ENCODE measurements at regions not wholly inside any gene's neighbourhood (a gene's known extent, or its start where the extent isn't known, plus 50 kb on each side); places are given as distances from the start of the nearest gene placed in this dataset.

DNA sequence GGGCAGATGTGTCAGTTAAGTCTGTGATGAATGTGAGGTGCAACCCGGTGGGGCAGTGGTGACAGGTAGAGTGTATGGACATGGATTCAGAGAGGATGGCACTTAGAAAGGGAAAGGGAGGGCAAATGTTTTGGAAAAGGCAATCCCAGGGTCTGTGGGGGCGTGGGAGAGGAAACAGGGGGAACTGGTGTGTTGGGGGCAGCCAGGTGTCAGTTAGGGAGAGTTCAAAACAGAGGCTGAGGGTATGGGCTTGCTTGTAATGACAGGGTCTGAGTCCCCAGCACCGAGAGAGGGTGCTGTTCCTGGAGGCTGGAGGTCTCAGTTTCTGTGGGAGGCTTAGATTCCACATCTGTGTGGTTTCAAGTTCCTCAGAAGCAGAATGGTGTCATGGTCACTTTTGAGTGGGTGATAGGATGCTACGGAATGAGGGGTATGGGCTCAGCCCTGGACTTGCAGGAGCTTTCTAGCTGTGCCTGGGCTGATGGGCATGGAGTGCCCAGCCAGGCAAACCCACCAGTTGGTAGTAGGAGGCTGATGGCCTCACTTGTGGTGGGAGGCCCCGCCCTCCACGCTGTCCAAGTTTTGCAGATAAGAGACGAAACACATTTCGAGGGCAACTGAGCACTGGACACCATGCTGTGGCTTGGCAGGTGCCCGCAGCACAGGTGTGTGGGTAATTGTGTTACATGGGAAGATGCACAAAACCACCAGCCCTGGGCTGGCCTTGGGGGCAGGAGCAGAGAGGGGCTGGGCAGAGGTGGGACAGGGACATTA is 209.4 kb downstream of the RPLP1 start:
- TF ChIP-seq, protein P1, sequence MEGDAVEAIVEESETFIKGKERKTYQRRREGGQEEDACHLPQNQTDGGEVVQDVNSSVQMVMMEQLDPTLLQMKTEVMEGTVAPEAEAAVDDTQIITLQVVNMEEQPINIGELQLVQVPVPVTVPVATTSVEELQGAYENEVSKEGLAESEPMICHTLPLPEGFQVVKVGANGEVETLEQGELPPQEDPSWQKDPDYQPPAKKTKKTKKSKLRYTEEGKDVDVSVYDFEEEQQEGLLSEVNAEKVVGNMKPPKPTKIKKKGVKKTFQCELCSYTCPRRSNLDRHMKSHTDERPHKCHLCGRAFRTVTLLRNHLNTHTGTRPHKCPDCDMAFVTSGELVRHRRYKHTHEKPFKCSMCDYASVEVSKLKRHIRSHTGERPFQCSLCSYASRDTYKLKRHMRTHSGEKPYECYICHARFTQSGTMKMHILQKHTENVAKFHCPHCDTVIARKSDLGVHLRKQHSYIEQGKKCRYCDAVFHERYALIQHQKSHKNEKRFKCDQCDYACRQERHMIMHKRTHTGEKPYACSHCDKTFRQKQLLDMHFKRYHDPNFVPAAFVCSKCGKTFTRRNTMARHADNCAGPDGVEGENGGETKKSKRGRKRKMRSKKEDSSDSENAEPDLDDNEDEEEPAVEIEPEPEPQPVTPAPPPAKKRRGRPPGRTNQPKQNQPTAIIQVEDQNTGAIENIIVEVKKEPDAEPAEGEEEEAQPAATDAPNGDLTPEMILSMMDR (IDR thresholded peaks at IDR 0.05; ENCODE audit: insufficient read depth, low read depth, low read length), result no peak
- no peak overlapping the region for H3K4me3 ChIP-seq (ENCODE audit: low read depth, low read length)
- no peak for DNase-seq (ENCODE audit: low read depth)

DNA sequence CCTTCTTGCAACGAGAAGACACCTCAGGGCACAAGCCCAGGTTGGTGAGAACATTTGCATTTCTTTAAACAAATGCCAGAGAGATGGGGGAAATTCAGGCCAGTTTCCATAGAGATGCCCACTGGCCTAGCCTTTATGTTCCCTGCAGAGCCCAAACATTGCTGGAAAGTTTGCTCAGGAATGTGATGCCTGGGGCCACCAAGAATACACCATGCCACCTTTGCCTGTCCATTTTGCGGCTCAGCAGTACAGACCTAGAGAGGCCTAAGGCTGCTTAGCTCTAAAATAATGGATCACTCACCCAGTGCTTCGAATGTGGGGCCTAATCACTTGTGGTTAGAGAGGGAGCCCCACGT is 210.0 kb downstream of the RPLP1 start:
- TF ChIP-seq, protein P1 (IDR thresholded peaks at IDR 0.05; ENCODE audit: insufficient read depth, low read depth, low read length), result no peak
- no peak overlapping the region for H3K4me3 ChIP-seq (ENCODE audit: low read depth, low read length)
- DNase-seq (ENCODE audit: low read depth), result no peak

DNA sequence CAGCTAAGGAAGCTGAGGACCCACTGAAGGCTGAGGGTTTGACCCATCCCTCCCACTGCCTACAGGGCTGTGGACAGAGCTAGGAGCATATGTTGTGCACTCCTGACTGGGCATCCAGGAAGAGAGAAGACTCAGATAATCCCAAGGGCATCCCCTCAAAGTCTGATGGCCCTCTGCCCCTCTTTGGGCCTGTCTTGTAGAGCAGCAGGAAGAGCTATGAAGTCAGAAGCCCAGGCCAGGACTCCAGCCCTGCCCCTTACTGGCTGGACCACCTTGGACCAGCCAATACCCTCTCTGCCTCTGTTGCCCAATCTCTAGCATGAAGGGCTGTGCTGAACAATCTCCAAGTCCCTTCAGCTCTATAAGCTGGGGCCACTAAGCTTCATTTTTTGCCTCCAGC is 210.8 kb downstream of the RPLP1 start:
- no peak for DNase-seq (ENCODE audit: low read depth)
- TF ChIP-seq, protein P1 (IDR thresholded peaks at IDR 0.05; ENCODE audit: insufficient read depth, low read depth, low read length), result no peak
- no peak overlapping the region for H3K4me3 ChIP-seq (ENCODE audit: low read depth, low read length)

DNA sequence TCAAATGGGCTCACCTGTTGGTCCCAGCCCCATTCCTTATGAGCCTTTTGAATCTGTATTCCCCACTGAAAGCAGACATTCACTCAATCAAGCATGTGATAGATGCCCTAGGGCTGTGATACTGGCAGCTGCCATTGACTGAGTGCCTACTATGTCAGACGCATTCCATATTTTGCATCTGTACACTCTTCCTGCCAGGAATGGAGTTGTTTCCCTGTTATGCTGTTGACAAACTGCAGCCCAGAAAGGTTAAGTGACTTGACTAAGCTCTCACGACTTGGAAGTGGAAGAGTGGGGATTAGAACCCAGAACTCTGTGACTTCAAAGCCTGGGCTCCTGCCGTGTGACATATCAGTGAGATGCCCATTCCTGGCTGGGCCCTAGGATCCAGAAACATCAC is 211.4 kb downstream of the RPLP1 start:
- no peak for DNase-seq (ENCODE audit: low read depth)
- TF ChIP-seq, protein P1 (IDR thresholded peaks at IDR 0.05; ENCODE audit: insufficient read depth, low read depth, low read length), result no peak
- H3K4me3 ChIP-seq (ENCODE audit: low read depth, low read length), result no peak overlapping the region

DNA sequence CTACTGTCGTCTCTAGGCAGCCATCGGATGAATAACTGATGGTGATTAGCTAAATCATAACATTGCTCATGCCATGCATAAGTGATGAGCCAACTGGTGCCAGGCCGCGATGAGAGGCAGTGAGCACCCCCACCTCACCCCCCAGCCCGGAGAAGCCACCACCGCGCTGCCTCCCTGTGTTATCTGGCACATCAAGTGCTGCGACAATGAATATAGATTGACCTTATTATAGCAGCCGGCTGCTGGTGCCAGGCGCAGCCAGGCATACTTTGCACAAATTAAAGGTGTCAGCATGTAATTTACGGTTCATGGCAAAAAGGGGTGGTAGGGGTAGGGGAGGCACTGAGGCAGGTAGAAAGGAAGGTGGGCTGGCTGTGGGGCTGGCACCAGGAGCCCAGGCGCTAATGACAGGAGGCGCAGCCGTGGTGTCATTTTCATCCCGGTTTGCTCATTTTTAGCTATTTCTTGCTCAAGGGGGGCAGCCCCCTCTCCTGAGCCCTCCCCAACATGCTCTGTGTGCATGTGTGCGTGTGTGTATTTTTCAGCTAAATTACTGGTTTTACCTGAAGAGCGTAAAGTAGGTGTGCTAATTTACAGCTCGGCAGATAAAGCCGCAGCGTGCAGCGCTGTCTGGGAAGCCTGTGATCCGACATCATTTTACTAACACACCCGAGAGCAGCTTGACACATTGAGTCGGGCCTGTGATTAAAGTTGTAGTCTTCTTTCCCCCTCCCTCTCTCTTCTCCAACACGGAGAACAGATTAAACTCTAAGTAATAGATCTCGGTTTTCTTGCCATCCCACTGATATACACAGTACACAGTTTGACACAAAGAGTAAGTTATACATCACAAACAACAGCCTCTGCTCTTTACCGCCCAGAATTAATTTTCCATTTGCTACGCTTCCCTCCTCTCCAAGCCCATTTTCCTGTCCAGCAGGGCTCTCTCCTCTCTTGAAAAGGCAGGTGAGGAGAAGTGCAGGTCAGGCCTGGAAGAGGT is 212.3 kb downstream of the RPLP1 start:
- no peak overlapping the region for H3K4me3 ChIP-seq (ENCODE audit: low read depth, low read length)
- no peak for DNase-seq (ENCODE audit: low read depth)
- TF ChIP-seq, protein P1 (IDR thresholded peaks at IDR 0.05; ENCODE audit: insufficient read depth, low read depth, low read length), result no peak

DNA sequence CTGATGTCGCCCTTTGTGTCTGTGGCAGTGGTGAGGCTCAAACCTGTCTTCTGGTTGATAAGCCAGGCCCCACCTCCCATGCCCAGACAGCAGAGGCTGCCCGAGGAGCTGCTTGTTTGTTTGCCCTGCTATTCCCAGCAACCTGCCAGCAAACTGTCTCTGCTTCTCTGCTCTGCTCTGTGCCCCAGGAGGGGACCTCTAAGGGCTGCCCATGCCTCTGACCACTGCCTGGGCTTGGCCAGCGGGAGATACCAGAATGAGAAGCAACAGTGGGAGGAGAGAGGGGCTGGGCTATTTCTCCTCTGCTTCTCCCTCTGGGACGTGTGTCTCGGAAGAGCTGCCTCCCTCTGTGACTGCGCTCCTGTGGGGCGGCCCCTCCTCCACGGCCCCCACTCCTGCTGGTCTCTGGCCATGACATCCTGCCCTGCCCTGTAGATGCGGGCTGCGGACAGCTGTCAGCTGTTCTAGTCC is 213.1 kb downstream of the RPLP1 start:
- DNase-seq (ENCODE audit: low read depth), result no peak
- TF ChIP-seq, protein P1 (IDR thresholded peaks at IDR 0.05; ENCODE audit: insufficient read depth, low read depth, low read length), result no peak
- no peak overlapping the region for H3K4me3 ChIP-seq (ENCODE audit: low read depth, low read length)

All from fibroblast of villous mesenchyme (primary cell).